Mucosa of descending colon (tissue), 3 donors: ENCODE measurements at regions not wholly inside any gene's neighbourhood (a gene's known extent, or its start where the extent isn't known, plus 50 kb on each side); places are given as distances from the start of the nearest gene placed in this dataset.

Experiments
- ATAC-seq: fragments of 200-7000 bp; cut with Tn5 transposase; one replicate; pipeline ENCODE4 v1.9.1; 2020; ENCODE audit warnings: mild to moderate bottlenecking, moderate library complexity
- DNase-seq, 3 donors: peaks; one replicate each; pipeline ENCODE4 v3.0.0-alpha.2; 2020
- H3K36me3 ChIP-seq: fragments of 200-600 bp; one replicate; pipeline ENCODE4 v1.8.0; 2021; ENCODE audit warnings: low read depth, mild to moderate bottlenecking
- H3K4me1 ChIP-seq: fragments of 200-600 bp; one replicate; pipeline ENCODE4 v1.8.0; 2021; ENCODE audit warnings: low read depth, mild to moderate bottlenecking
- H3K4me3 ChIP-seq: fragments of 200-600 bp; one replicate; pipeline ENCODE4 v1.8.0; 2021; ENCODE audit warnings: mild to moderate bottlenecking
- H3K9me3 ChIP-seq: fragments of 200-600 bp; one replicate; pipeline ENCODE4 v1.8.0; 2021; ENCODE audit warnings: mild to moderate bottlenecking
- CTCF ChIP-seq: fragments of 200-600 bp; IDR thresholded peaks from one replicate; pipeline ENCODE4 v1.8.0; 2022; ENCODE audit warnings: antibody characterized with exemption, mild to moderate bottlenecking
- intact Hi-C, 2 donors: fragments of 100-400 bp; cut with DNase I in 1 of 2; cut with micrococcal nuclease in 1 of 2; formaldehyde crosslinking; loops; one replicate each; pipeline versions ENCODE4 v1.11.0 to v1.11.1; 2022; cut with DNase I, micrococcal nuclease
- donor health status: DM: no; HTN: no; CAD: no; lungs with moderate emphysema.
- donor health status: DM: no; HTN: no; CAD: no.
- donor health status: DM: no; HTN: yes; CAD: no.

- DNase-seq (no peak), ATAC-seq (no peak)
- Histone ChIP-seq H3K4me1 (no peaks in the 10 kb centered on the region), H3K4me3 (no peak overlapping the region), H3K9me3 (no peaks in the 10 kb centered on the region), H3K36me3 (no peaks in the 10 kb centered on the region)
- intact Hi-C loops, result no loop called here
- TF ChIP-seq CTCF, result no peak
Observed at GRCh38 chr11:94254214-94254613, 50.2 kb upstream of the IZUMO1R start.
